ENCODE measurements at regions not wholly inside any gene's neighbourhood (a gene's known extent, or its start where the extent isn't known, plus 50 kb on each side); places are given as distances from the start of the nearest gene placed in this dataset.

GRCh38 chr7:54869523-54869922 lies 110.5 kb upstream of the SEC61G start:
- no peak for TF ChIP-seq POLR2A (IDR thresholded peaks at IDR 0.05)
- TF ChIP-seq CTCF (IDR thresholded peaks at IDR 0.05), result no peak
- no peak for TF ChIP-seq POLR2AphosphoS5 (IDR thresholded peaks at IDR 0.05)
- no peak for TF ChIP-seq EP300 (IDR thresholded peaks at IDR 0.05)
